Esophagus muscularis mucosa (tissue), 4 donors: ENCODE measurements at regions not wholly inside any gene's neighbourhood (a gene's known extent, or its start where the extent isn't known, plus 50 kb on each side); places are given as distances from the start of the nearest gene placed in this dataset.
"Not testable (repeated sequence)": the region's sequence is repeated elsewhere in the genome, so short reads cannot be mapped to it uniquely, and the experiment has no call there.

ENCODE experiments used
- DNase-seq: peaks from one replicate; pipeline ENCODE4 v3.0.0-alpha.2; 2017; ENCODE audit errors: extremely low spot score
- H3K27ac ChIP-seq, 4 donors: fragments of 200-600 bp; sonication (generic); replicated peaks in 1 of 4; 1 replicate in 3 of 4; 2 replicates in 1 of 4; pipeline ENCODE4 v1.5.1; 2016 to 2019; ENCODE audit warnings: mild to moderate bottlenecking in 1 of 4
- H3K27me3 ChIP-seq, 4 donors: fragments of 200-600 bp; sonication (generic); one replicate each; pipeline versions ENCODE4 v1.5.1 to v1.6.0; 2016 to 2019
- H3K36me3 ChIP-seq, 4 donors: fragments of 200-600 bp; sonication (generic); one replicate each; pipeline ENCODE4 v1.5.1; 2016 to 2019
- H3K4me1 ChIP-seq, 4 donors: fragments of 200-600 bp; sonication (generic); one replicate each; pipeline ENCODE4 v1.5.1; 2016 to 2019
- H3K4me3 ChIP-seq, 4 donors: fragments of 200-600 bp; sonication (generic); 1 replicate in 2 of 4; 2 replicates in 2 of 4; pipeline ENCODE4 v1.5.1; 2016 to 2019; ENCODE audit warnings: mild to moderate bottlenecking in 4 of 4, moderate library complexity in 1 of 4
- H3K9me3 ChIP-seq, 4 donors: fragments of 200-600 bp; sonication (generic); 1 replicate in 3 of 4; 2 replicates in 1 of 4; pipeline ENCODE4 v1.5.1; 2016 to 2019
- EP300 ChIP-seq: sonication (generic); formaldehyde crosslinking; IDR thresholded peaks from one replicate; pipeline ENCODE4 v1.6.1; 2017; ENCODE audit warnings: antibody characterized with exemption
- POLR2A ChIP-seq: fragments of 450-650 bp; IDR thresholded peaks from one replicate; pipeline ENCODE4 v1.6.1; 2017; ENCODE audit warnings: antibody characterized with exemption, moderate library complexity, mild to moderate bottlenecking, low read depth
- POLR2AphosphoS5 ChIP-seq, 2 donors: sonication (generic); formaldehyde crosslinking; IDR thresholded peaks; one replicate each; pipeline ENCODE4 v1.6.1; 2017; ENCODE audit warnings: antibody characterized with exemption in 2 of 2
- WGBS: methylation state at CpG from one replicate; pipeline ENCODE4 v1.1.5; 2018; 5-methylcytosine and 5-hydroxymethylcytosine counted together
- intact Hi-C: fragments of 100-400 bp; cut with DNase I; formaldehyde crosslinking; loops from one replicate; pipeline ENCODE4 v1.15.1; 2023
- TF ChIP-seq, protein P1 (sequence below), 3 experiments: fragments of 200-600 bp in 2 of 3; fragments of 450-650 bp in 1 of 3; sonication (generic) in 2 of 3; IDR thresholded peaks; one replicate each; pipeline ENCODE4 v1.5.1; 2017 to 2019; ENCODE audit warnings: antibody characterized with exemption in 3 of 3, mild to moderate bottlenecking in 2 of 3, moderate library complexity in 1 of 3

DNA sequence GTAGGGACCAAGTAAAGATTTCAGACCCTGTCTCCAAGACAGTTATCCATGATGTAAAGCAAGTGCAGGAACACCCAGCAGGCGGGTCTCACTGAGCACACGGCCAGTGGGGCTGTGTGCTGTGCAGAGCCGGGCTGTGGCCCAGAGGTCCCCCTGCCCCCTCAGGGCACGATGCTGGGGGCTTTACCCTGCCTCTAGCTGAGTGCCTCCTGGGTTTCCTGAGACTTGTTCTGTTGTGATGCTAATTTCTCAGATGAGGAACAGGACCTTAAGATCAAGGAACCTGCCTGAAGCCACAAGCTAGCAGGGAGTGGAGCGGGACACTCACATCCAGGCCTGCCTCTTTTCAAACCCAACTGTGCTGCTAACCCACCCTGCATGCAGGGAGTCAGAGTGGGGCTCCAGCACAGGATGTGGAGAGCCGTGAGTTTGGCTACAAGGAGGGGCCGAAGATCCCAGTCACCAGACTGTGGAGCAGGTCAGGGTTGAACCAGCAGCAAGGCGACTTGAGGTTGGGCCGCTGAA, 76.1 kb upstream of the LYZL2 start:
- no peaks in the 10 kb centered on the region for H3K9me3 ChIP-seq
- H3K4me1 ChIP-seq, result peaks cover 0 to 8% (median 3%) of the 10 kb centered on the region in 4 donors
- no peak for DNase-seq
- intact Hi-C loops, result no loop called here
- WGBS, result 89% methylated on average over 5 of the region's 9 CpGs
- H3K27ac ChIP-seq, result no peak overlapping the region
- H3K4me3 ChIP-seq, result no peak overlapping the region
- H3K27me3 ChIP-seq, result peaks cover 0 to 2% (median 0%) of the 10 kb centered on the region in 4 donors
- no peaks in the 10 kb centered on the region for H3K36me3 ChIP-seq
- TF ChIP-seq POLR2AphosphoS5 (IDR thresholded peaks at IDR 0.05) (no peak), POLR2A (no peak), EP300 (no peak)
- TF ChIP-seq, protein P1, sequence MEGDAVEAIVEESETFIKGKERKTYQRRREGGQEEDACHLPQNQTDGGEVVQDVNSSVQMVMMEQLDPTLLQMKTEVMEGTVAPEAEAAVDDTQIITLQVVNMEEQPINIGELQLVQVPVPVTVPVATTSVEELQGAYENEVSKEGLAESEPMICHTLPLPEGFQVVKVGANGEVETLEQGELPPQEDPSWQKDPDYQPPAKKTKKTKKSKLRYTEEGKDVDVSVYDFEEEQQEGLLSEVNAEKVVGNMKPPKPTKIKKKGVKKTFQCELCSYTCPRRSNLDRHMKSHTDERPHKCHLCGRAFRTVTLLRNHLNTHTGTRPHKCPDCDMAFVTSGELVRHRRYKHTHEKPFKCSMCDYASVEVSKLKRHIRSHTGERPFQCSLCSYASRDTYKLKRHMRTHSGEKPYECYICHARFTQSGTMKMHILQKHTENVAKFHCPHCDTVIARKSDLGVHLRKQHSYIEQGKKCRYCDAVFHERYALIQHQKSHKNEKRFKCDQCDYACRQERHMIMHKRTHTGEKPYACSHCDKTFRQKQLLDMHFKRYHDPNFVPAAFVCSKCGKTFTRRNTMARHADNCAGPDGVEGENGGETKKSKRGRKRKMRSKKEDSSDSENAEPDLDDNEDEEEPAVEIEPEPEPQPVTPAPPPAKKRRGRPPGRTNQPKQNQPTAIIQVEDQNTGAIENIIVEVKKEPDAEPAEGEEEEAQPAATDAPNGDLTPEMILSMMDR (IDR thresholded peaks at IDR 0.05), result no peak

DNA sequence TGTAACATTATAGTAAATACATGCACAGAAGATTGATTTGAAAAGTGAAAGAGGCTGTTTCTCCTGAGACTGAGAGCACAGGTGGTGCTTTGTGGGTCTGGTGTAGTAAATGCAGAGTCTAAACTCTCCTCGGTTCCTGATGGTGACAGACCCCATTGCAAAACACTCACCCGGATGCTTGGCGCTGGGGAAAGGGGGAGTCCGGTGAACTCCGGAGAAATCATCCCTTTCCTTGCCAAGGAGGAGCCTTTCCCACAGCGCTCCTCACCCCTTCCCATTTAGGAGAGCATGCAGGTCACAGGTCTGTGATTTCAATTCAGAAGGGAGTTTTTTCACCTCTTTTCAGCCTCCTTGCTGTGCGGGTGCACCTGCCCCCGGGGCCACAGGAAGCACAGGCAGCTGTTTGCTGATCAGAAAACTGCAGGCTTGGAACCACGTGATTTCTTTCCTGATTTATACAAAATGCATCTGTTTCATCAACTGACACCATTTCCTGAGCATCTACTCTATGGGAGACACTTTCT, 75.6 kb upstream of the LYZL2 start:
- DNase-seq, result no peak
- H3K27me3 ChIP-seq, result no peaks in the 10 kb centered on the region
- intact Hi-C loops, result no loop called here
- H3K36me3 ChIP-seq, result no peaks in the 10 kb centered on the region
- WGBS, result 36% methylated on average over 9 of the region's 9 CpGs
- H3K27ac ChIP-seq, result no peak overlapping the region
- H3K4me3 ChIP-seq, result no peak overlapping the region
- TF ChIP-seq EP300 (no peak), POLR2A (no peak), POLR2AphosphoS5 (IDR thresholded peaks at IDR 0.05) (no peak)
- TF ChIP-seq, protein P1 (IDR thresholded peaks at IDR 0.05), result no peak
- no peaks in the 10 kb centered on the region for H3K9me3 ChIP-seq
- peaks cover 0 to 13% (median 8%) of the 10 kb centered on the region in 4 donors for H3K4me1 ChIP-seq

DNA sequence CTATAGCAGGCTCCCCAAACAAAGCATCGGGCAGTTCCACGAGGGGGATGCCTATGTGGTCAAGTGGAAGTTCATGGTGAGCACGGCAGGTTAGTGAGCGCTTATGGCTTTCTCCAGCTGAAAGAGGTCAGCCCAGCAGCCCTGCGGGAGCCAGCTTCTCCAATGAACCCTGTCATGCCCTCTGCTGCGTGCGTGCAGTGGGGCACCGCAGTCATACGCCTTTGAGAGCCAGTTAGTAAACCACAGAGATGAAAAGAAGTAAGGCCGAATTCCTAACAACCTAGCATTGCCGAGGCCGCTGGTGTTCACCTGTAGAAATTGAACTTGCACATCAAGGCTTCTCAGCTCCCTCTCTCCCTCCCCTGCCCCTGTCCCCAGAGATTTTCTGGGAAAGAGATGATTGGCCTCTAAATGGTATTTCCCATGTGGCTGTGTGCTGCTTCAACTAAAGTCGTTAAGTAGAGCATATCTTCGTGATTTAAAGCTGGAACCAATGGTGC, 75.1 kb upstream of the LYZL2 start:
- H3K36me3 ChIP-seq, intact Hi-C loops, H3K4me3 ChIP-seq, H3K27ac ChIP-seq, H3K27me3 ChIP-seq, DNase-seq, H3K9me3 ChIP-seq: not testable (repeated sequence)
- H3K4me1 ChIP-seq, result peaks cover 0 to 18% (median 12%) of the 10 kb centered on the region in 4 donors
- 85% methylated on average over 13 of the region's 14 CpGs for WGBS

DNA sequence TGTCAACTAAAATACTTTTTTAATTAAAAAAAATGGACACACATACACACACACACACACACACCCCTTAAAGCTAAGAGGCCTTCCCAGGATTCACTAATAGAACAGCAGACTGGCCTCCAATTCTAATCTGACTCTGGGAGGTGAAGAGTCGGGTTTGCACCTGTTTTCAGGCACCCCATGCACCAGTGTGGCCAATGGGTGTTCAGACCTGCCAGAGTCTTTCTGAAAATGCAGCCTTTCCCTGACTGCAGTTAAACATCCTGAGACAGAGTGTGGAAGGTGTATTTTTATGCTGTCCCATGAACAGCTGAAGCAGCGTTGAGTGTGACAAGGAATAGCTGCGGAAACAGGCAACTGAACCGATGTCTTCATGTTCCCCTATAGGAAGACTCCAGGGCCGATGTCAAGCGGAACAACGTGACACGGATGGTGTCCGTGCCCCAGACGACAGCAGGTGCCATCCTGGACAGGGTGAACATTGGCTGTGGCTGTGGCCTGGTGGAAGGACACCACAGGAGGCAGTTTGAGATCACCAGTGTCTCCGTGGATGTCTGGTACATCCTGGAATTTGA, 74.6 kb upstream of the LYZL2 start:
- Histone ChIP-seq H3K27me3 (no peaks in the 10 kb centered on the region), H3K4me1 (peaks cover 0 to 19% (median 12%) of the 10 kb centered on the region in 4 donors), H3K9me3 (no peaks in the 10 kb centered on the region), H3K27ac (no peak overlapping the region), H3K4me3 (no peak overlapping the region), H3K36me3 (no peaks in the 10 kb centered on the region)
- TF ChIP-seq POLR2A (no peak), POLR2AphosphoS5 (IDR thresholded peaks at IDR 0.05) (no peak)
- TF ChIP-seq, protein P1 (IDR thresholded peaks at IDR 0.05), result no peak
- no peak for DNase-seq
- WGBS, result 87% methylated on average over 7 of the region's 11 CpGs
- intact Hi-C loops, result no loop called here

DNA sequence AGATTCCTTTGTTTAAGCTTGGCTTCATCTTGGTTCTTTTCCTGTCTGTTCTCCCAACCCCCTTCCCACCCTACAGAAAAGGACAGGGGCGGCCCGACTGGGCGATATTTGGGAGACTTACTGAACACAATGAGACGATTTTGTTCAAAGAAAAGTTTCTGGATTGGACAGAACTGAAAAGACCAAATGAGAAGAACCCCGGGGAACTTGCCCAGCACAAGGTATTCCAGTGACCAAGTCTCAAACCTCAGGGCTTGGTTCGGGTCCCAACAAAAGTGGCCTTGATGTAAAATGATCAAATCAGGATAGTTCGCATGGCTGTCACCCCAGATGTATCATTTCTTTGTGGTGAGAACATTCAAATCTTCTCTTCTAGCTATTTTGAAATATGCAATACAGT, 73.9 kb upstream of the LYZL2 start:
- DNase-seq, H3K27ac ChIP-seq, H3K36me3 ChIP-seq, H3K9me3 ChIP-seq, H3K27me3 ChIP-seq, intact Hi-C loops, H3K4me3 ChIP-seq: not testable (repeated sequence)
- WGBS, result 90% methylated on average over 7 of the region's 7 CpGs
- H3K4me1 ChIP-seq, result peaks cover 0 to 19% (median 12%) of the 10 kb centered on the region in 4 donors
